Left cardiac atrium (tissue), 4 donors: ENCODE measurements at regions not wholly inside any gene's neighbourhood (a gene's known extent, or its start where the extent isn't known, plus 50 kb on each side); places are given as distances from the start of the nearest gene placed in this dataset.

Source experiments
- ATAC-seq, 2 donors: fragments of 200-7000 bp; cut with Tn5 transposase; one replicate each; pipeline ENCODE4 v1.9.1; 2020; ENCODE audit warnings: mild to moderate bottlenecking in 2 of 2, moderate library complexity in 2 of 2
- DNase-seq: peaks from one replicate; pipeline ENCODE4 v3.0.0-alpha.2; 2020
- intact Hi-C, 2 donors: fragments of 100-400 bp; cut with DNase I; formaldehyde crosslinking; loops; one replicate each; pipeline versions ENCODE4 v1.14.1 to v1.15.1; 2022 to 2023
- donor health status: DM: no; HTN: yes; CAD: no.
- donor health status: DM: no; HTN: yes; CAD: no; lungs with severe emphysema.
- donor health status: DM: yes; HTN: yes; CAD: no.
- donor health status: Dilated cardiomyopathy.

GRCh38 chr13:26914624-26915023, 154.0 kb upstream of the GPR12 start:
- ATAC-seq (no peak), DNase-seq (no peak)
- intact Hi-C loops: no loop called here

DNA sequence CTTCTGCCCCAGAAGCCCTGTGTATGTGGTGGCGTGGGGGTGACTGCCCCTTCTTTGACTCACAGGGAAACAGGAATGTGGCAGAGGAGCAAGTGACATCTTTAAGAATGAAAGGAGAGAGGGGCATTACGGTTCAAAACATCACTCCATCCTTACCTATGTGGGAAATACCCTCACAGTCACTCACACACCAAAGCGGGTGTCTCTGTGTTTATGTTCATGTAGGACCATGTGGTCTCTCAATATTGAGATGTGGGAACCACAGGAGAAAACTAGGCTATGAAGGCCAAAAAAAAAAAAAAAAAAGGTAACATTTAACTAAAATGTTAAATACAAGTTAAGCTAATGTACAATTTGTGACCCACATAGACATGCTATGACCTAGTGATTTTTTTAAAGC, 153.6 kb upstream of the GPR12 start:
- ATAC-seq: no peak

GRCh38 chr13:26910754-26911465, 150.3 kb upstream of the GPR12 start:
- intact Hi-C loops: no loop called here
- DNase-seq (no peak), ATAC-seq (no peak)

More for the DNA sequence above, 153.6 kb upstream of the GPR12 start:
- no peak for DNase-seq
- intact Hi-C loops: no loop called here

- intact Hi-C loops: no loop called here
- no peak for ATAC-seq
- DNase-seq: no peak
Measured at GRCh38 chr13:26909477-26909876, 148.9 kb upstream of the GPR12 start.

DNA sequence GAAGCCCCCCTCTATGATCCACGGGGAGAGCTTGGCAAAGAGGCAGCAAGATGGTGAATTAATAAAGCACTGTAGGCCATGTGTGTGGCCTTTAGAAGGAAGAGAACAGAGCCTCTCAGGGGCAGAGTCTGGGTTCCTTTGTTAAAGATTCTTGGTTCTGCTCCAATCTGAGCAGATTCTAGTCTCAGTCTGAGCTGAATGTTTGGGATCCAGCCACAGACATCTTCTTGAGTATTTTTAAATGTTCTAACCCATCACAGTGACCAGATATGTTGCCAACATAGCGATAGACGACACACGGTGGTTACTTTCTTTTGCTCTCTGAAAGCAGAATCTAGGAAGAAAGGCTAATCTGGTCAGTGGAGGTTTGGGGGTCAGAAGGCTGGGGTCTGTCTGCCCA, 147.5 kb upstream of the GPR12 start:
- ATAC-seq (no peak), DNase-seq (no peak)
- intact Hi-C loops: no loop called here

- DNase-seq (no peak), ATAC-seq (no peak)
- intact Hi-C loops: no loop called here
Measured at GRCh38 chr13:26899202-26899601, 138.6 kb upstream of the GPR12 start.

- no peak for ATAC-seq
- intact Hi-C loops: no loop called here
- no peak for DNase-seq
Measured at GRCh38 chr13:26897706-26898550, 137.3 kb upstream of the GPR12 start.

GRCh38 chr13:26896986-26897668, 136.5 kb upstream of the GPR12 start:
- ATAC-seq (no peak), DNase-seq (no peak)
- intact Hi-C loops: no loop called here

DNA sequence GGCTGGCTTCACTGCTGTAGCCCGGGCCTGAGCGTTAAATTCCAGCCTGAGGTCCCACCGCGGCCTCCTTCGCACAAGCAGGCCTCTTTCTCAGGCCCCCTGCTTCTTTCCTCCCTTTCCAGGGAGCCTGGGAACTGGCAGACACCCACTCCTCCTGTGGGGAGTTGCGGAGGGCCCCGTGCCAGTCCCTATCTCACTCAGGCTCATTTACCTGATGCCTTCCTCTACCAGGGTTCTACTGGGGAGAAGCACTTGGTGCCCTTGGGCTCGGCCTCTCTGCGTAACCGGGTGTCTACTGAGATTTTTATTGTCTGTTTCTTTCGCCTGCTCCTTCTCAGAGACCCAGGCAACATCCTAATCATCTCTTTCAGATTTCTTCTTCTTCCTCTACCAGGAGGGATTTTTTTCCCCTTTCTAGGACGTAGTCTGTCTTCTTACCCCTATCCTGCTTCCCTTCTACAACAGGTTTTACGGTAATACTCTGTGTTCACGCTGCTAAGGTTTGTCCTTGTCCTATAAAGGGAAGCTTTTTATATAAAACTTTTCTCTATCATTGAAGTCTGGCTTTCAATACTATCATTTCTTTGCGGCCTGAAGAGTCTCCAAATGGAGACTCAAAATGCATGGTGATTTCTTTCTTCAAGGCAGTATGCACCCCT, 135.4 kb upstream of the GPR12 start:
- intact Hi-C loops: no loop called here
- DNase-seq (no peak), ATAC-seq (no peak)

DNA sequence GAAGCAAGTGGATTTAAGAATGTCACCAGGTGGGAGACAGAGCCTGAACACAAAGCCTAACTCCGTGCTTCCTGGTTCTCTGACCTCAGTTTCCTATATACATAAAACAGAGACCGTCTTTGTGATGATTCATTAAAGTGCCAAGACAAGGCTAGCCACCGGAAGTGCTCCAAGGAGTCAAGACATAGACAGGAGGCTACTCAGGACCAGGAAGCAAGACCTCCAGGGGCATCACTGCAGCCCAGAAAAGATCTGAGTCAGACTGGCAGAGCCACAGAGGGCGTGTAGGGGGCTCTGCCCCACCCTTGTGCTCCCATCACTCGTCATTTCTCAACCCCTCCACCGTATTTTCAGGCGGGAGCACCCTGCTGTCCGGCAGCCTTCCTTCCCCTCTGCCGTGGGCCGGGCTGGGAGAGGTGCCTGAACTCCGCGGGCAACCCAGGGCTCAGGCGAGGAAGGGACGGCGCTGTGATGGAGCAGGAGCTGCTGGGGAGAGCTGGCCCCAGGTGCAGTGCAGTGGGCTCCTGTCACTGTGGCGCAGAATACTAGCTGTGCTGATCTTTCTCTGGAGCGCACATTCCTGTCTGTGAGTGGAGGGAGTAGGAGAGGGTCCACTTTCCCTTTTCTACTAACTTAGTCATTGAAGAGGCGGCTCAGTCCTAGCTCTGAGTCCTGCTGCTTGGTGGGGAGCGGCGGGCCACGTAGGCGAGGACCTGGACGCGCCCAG, 134.7 kb upstream of the GPR12 start:
- DNase-seq: no peak
- intact Hi-C loops: no loop called here
- ATAC-seq: no peak

DNA sequence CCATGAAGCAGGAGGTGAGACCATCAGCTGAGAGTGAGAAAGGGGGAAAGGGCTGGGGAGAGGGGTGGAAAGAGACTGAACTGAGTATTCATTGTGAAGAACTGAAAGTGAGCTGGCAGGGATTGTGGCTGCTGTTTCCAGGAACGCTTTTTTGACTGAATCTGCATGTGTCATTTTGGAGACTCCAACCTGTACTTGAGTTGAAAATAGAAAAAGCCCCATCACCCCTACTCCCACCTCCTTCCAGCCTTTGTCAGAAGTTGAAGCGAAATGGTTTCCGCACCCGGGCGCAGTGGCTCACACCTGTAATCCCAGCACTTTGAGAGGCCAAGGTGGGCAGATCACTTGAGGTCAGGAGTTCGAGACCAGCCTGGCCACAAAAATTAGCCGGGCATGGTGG, 128.0 kb upstream of the GPR12 start:
- no peak for ATAC-seq
- no peak for DNase-seq
- intact Hi-C loops: no loop called here

- intact Hi-C loops: no loop called here
- ATAC-seq: no peak
- DNase-seq: no peak
Measured at GRCh38 chr13:26887594-26887993, 127.0 kb upstream of the GPR12 start.

DNA sequence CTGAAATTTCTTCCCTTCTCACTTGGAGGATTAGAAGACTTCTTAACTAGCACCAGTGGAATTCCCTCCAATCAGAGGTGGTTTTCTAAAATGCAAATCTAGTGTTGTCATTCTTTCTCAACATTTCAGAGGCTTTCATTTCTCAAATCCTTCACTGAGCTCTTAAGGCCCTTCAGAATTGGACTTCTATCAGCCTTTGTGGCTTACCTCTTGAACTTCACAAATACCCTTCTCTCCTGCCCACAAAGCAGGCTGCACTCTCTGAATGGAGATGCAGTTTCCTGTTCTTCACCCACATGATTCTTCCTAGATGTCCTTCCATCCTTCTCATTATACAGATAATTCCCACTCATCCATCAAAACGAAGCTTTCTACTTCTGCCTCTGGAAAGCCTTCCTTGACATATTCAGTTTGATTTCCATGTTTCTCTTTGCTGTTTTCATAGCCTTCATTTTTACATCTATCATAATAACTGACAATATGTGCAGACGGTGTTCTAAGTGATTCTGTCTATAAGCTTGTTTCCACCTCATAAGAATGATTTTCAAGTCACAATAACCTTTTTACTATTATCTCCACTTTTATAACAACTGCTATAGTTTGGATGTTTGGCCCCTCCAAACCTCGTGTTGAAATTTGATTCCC, 123.1 kb upstream of the GPR12 start:
- intact Hi-C loops: no loop called here
- ATAC-seq: no peak
- DNase-seq: no peak

GRCh38 chr13:26882731-26883130, 122.1 kb upstream of the GPR12 start:
- DNase-seq: no peak
- intact Hi-C loops: no loop called here
- ATAC-seq: no peak

GRCh38 chr13:26881154-26881553, 120.6 kb upstream of the GPR12 start:
- no peak for ATAC-seq
- intact Hi-C loops: no loop called here
- DNase-seq: peak; percentile 41

DNA sequence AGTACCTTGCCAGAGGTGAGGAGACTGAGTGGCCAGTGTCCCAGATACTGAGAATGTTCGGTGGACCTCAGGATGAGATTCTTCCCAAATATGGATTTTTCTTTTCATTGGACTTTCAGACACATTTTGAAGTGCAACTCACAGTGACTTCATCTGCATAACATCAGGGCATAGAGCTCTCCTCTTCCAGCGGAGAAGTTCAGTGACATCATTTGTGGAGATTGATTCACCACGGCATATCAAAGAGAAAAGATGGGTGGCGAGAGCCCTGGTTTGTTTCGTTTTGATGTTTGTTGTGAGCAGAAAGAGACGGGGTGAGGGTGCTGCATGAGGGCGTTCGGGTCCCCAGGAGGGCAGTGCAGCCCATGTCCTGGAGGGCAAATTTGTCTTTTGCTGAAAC, 120.1 kb upstream of the GPR12 start:
- DNase-seq: no peak
- no peak for ATAC-seq
- intact Hi-C loops: no loop called here

DNA sequence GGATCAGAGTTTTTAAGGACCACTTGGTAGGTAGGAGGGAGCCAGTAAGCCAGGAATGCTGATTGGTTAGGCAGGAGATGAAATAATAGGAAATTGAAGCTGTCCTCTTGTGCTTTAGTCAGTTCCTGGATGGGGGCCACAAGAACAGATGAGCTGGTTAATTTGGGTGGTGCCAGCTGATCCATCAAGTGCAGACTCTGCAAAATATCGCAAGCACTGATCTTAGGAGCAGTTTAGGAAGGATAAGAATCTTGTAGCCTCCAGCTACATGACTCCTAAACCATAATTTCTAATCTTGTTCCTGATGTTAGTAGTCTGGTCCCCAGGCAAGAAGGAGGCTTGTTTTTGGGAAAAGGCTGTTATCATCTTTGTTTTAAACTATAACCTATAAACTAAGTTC, 117.9 kb upstream of the GPR12 start:
- intact Hi-C loops: no loop called here
- DNase-seq: no peak

DNA sequence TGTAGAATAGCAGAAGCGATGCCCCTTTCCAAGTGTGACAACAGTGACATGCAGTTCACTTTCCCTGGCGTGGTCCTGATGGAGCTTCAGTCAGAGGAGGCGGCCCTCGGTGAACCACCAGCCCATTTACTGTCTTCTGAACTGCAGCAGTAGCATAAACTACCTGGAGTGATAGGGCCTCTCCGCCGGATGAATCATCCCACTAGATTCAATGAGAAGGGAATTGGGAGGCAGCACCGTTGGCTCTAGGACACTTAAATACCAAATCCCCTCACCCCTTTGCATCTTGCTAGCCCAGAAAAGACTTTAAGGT, 112.8 kb upstream of the GPR12 start:
- no peak for DNase-seq
- intact Hi-C loops: loop anchor here (1.0 to 5.0 kb wide), 3 partner anchors 54 to 166 kb away; no protein-coding TSS in a partner anchor
- ATAC-seq: no peak

More for the DNA sequence above, 117.9 kb upstream of the GPR12 start:
- no peak for ATAC-seq
